Lower leg skin (tissue), 3 donors: ENCODE measurements at regions not wholly inside any gene's neighbourhood (a gene's known extent, or its start where the extent isn't known, plus 50 kb on each side); places are given as distances from the start of the nearest gene placed in this dataset.

Source experiments
- POLR2A ChIP-seq, 2 donors: fragments of 450-650 bp; IDR thresholded peaks; one replicate each; pipeline ENCODE4 v1.6.1; 2016 to 2017; ENCODE audit warnings: antibody characterized with exemption in 2 of 2, mild to moderate bottlenecking in 1 of 2, moderate library complexity in 1 of 2
- TF ChIP-seq, protein P1 (sequence below), 3 donors: fragments of 450-650 bp; IDR thresholded peaks; one replicate each; pipeline ENCODE4 v1.5.1; 2016; ENCODE audit warnings: antibody characterized with exemption in 3 of 3, mild to moderate bottlenecking in 3 of 3, moderate library complexity in 2 of 3

DNA sequence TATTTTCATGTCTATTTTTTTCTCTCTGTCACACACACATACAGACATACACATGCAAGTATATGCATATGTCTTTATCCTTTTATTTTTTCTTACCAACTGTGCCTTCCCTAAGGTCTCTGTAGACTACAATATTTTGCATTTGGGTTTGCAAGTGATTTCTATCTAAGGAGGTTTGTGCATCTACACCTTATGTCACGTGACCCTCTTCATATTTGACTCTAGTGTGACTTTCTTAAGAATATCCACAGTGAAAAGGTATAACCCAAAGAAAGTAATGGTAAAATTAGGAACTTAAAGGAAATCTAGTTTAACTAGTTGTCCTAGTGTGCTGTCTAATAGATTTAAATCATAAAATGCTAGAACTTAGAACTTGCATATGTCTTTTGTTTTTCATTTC lies 298.8 kb upstream of the LRIG3 start:
- TF ChIP-seq, protein P1, sequence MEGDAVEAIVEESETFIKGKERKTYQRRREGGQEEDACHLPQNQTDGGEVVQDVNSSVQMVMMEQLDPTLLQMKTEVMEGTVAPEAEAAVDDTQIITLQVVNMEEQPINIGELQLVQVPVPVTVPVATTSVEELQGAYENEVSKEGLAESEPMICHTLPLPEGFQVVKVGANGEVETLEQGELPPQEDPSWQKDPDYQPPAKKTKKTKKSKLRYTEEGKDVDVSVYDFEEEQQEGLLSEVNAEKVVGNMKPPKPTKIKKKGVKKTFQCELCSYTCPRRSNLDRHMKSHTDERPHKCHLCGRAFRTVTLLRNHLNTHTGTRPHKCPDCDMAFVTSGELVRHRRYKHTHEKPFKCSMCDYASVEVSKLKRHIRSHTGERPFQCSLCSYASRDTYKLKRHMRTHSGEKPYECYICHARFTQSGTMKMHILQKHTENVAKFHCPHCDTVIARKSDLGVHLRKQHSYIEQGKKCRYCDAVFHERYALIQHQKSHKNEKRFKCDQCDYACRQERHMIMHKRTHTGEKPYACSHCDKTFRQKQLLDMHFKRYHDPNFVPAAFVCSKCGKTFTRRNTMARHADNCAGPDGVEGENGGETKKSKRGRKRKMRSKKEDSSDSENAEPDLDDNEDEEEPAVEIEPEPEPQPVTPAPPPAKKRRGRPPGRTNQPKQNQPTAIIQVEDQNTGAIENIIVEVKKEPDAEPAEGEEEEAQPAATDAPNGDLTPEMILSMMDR (IDR thresholded peaks at IDR 0.05) = no peak
- no peak for TF ChIP-seq POLR2A (IDR thresholded peaks at IDR 0.05)
